HepG2 (cell line): ENCODE measurements at regions not wholly inside any gene's neighbourhood (a gene's known extent, or its start where the extent isn't known, plus 50 kb on each side); places are given as distances from the start of the nearest gene placed in this dataset.

Experiments used
- ATAC-seq: fragments of 200-7000 bp; cut with Tn5 transposase; 3 replicates; pipeline ENCODE4 v1.9.1; 2020; ENCODE audit warnings: mild to moderate bottlenecking, moderate library complexity
- BruUV-seq: library from RNA; stranded (reverse); fragments of 400-500 nt; replicated peaks from 2 replicates; lab custom pipeline; 2021; lab: Mats Ljungman, UMichigan
- CTCF ChIA-PET: fragments of 300-600 bp; formaldehyde crosslinking; extraction: SDS; loops from one replicate; lab custom pipeline; 2021; ENCODE audit warnings: low total read pairs, inconsistent platforms, low intra/inter-chr PET ratio; lab: Yijun Ruan, JAX
- POLR2A ChIA-PET: fragments of 350-600 bp; sonication (Branson Sonifier 250); formaldehyde crosslinking; loops from one replicate; lab custom pipeline; 2020; ENCODE audit warnings: antibody characterized with exemption, inconsistent platforms; lab: Yijun Ruan, JAX
- DNase-seq: peaks from one replicate; pipeline ENCODE4 v3.0.0-alpha.2; 2015; ENCODE audit warnings: low spot score
- FAIRE-seq: peaks from 3 replicates; lab custom pipeline; 2011; peaks lifted over from hg19 to GRCh38; lab: Jason Lieb, UNC
- H2AFZ ChIP-seq: one replicate; pipeline ENCODE4 v1.6.1; 2011; ENCODE audit warnings: low read length, inconsistent platforms
- H3K27ac ChIP-seq: fragments of 300-600 bp; 3 replicates; pipeline ENCODE4 v1.8.0; 2011; ENCODE audit warnings: mixed run types, mild to moderate bottlenecking, mixed read lengths, low read length, inconsistent platforms; ENCODE audit not compliant: insufficient read depth; ENCODE audit errors: extremely low read length
- H3K27me3 ChIP-seq, 2 experiments: fragments of 200-600 bp in 1 of 2; 2 replicates in 1 of 2; 3 replicates in 1 of 2; pipeline versions ENCODE4 v1.6.0 to v1.8.0; 2011; ENCODE audit warnings: low read length in 2 of 2, mild to moderate bottlenecking in 2 of 2, moderate library complexity in 2 of 2, inconsistent platforms in 1 of 2; ENCODE audit not compliant: insufficient read depth in 2 of 2, control insufficient read depth in 1 of 2
- H3K36me3 ChIP-seq, 2 experiments: fragments of 200-600 bp in 1 of 2; replicated peaks in 1 of 2; 2 replicates in 1 of 2; 3 replicates in 1 of 2; pipeline versions ENCODE4 v1.5.1 to v1.8.0; 2011; ENCODE audit warnings: low read length in 2 of 2, inconsistent platforms in 1 of 2; ENCODE audit not compliant: insufficient read depth in 2 of 2, control insufficient read depth in 1 of 2
- H3K4me1 ChIP-seq: 2 replicates; pipeline ENCODE4 v1.5.1; 2012; ENCODE audit warnings: low read length, inconsistent platforms; ENCODE audit not compliant: insufficient read depth
- H3K4me2 ChIP-seq: 2 replicates; pipeline ENCODE4 v1.6.0; 2011; ENCODE audit warnings: low read depth, low read length, inconsistent platforms
- H3K4me3 ChIP-seq, 3 experiments: fragments of 200-600 bp in 1 of 3; sonication (generic), shearing (Covaris generic) in 1 of 3; replicated peaks in 1 of 3; 2 replicates each; pipeline ENCODE4 v1.5.1; 2011 to 2016; ENCODE audit warnings: low read length in 3 of 3, inconsistent platforms in 2 of 3, low read depth in 2 of 3, mild to moderate bottlenecking in 2 of 3, control low read depth in 1 of 3, mixed read lengths in 1 of 3; ENCODE audit not compliant: insufficient read depth in 1 of 3
- H3K79me2 ChIP-seq: one replicate; pipeline ENCODE4 v1.6.1; 2011; ENCODE audit warnings: low read length, inconsistent platforms; ENCODE audit not compliant: insufficient read depth
- H3K9ac ChIP-seq: 2 replicates; pipeline ENCODE4 v1.6.0; 2011; ENCODE audit warnings: mild to moderate bottlenecking, low read depth, low read length, inconsistent platforms; ENCODE audit not compliant: insufficient read depth
- H3K9me3 ChIP-seq: 2 replicates; pipeline ENCODE4 v1.5.1; 2012; ENCODE audit warnings: mild to moderate bottlenecking, low read length
- H4K20me1 ChIP-seq: 2 replicates; pipeline ENCODE4 v1.6.0; 2011; ENCODE audit warnings: inconsistent platforms, mild to moderate bottlenecking, low read length, moderate library complexity; ENCODE audit not compliant: insufficient read depth
- CENPT ChIP-seq: sonication (generic); formaldehyde crosslinking; IDR thresholded peaks from 2 replicates; pipeline ENCODE4 v1.8.0; 2022; ENCODE audit warnings: low read depth, mild to moderate bottlenecking, moderate library complexity, missing genetic modification reagents
- HDAC6 ChIP-seq: fragments of 200-600 bp; sonication (generic); IDR thresholded peaks from 2 replicates; pipeline ENCODE4 v1.7.0; 2017; ENCODE audit warnings: mild to moderate bottlenecking, antibody characterized with exemption, low read length, low read depth
- NPAS2 ChIP-seq: sonication (generic); formaldehyde crosslinking; IDR thresholded peaks from 2 replicates; pipeline ENCODE4 v1.8.0; 2022; ENCODE audit warnings: mild to moderate bottlenecking, missing genetic modification reagents, borderline replicate concordance
- REPIN1 ChIP-seq: sonication (generic); formaldehyde crosslinking; IDR thresholded peaks from 2 replicates; pipeline ENCODE4 v1.8.0; 2022; ENCODE audit warnings: missing genetic modification reagents, low read depth, mild to moderate bottlenecking, borderline replicate concordance
- SNAPC5 ChIP-seq: sonication (generic); formaldehyde crosslinking; IDR thresholded peaks from 2 replicates; pipeline ENCODE4 v1.8.1; 2023; ENCODE audit warnings: mild to moderate bottlenecking, missing genetic modification reagents, borderline replicate concordance
- SRSF4 ChIP-seq: fragments of 200-400 bp; formaldehyde crosslinking; IDR thresholded peaks from one replicate; pipeline ENCODE4 v1.6.1; 2018; ENCODE audit warnings: mild to moderate bottlenecking, low read depth, low read length, moderate library complexity; ENCODE audit not compliant: poor library complexity, severe bottlenecking
- TCF12 ChIP-seq, 2 experiments: fragments of 450-650 bp in 1 of 2; sonication (generic) in 1 of 2; formaldehyde crosslinking in 1 of 2; IDR thresholded peaks; 2 replicates each; pipeline versions ENCODE4 v1.6.1 to v1.8.0; 2017 to 2022; ENCODE audit warnings: antibody characterized with exemption in 1 of 2, mild to moderate bottlenecking in 1 of 2, missing genetic modification reagents in 1 of 2, moderate library complexity in 1 of 2
- ZNF124 ChIP-seq: sonication (generic); formaldehyde crosslinking; IDR thresholded peaks from 2 replicates; pipeline ENCODE4 v1.4.0; 2020; ENCODE audit warnings: missing genetic modification reagents
- ZNF343 ChIP-seq: sonication (generic); formaldehyde crosslinking; IDR thresholded peaks from 2 replicates; pipeline ENCODE4 v1.4.0; 2020; ENCODE audit warnings: mild to moderate bottlenecking, missing genetic modification reagents
- ZNF660 ChIP-seq: sonication (generic); formaldehyde crosslinking; IDR thresholded peaks from 2 replicates; pipeline ENCODE4 v1.5.1; 2020; ENCODE audit warnings: mild to moderate bottlenecking, low read depth, missing genetic modification reagents, borderline replicate concordance
- ZNF777 ChIP-seq: sonication (generic); formaldehyde crosslinking; IDR thresholded peaks from 2 replicates; pipeline ENCODE4 v1.4.0; 2020; ENCODE audit warnings: missing genetic modification reagents
- ZNF790 ChIP-seq: sonication (generic); formaldehyde crosslinking; IDR thresholded peaks from 2 replicates; pipeline ENCODE4 v1.8.0; 2022; ENCODE audit warnings: missing genetic modification reagents, mild to moderate bottlenecking, borderline replicate concordance
- WGBS: methylation state at CpG from one replicate; pipeline ENCODE4 v1.1.6; 2017; ENCODE audit warnings: low lambda C conversion rate; 5-methylcytosine and 5-hydroxymethylcytosine counted together
- in situ Hi-C: cut with HindIII; loops from 2 replicates; pipeline ENCODE4 v1.10.0; 2017; ENCODE audit warnings: low pct_unique_long_range_greater_than_20kb; ENCODE audit not compliant: extremely low pct_ligation_motif_present
- intact Hi-C: fragments of 100-400 bp; cut with micrococcal nuclease; formaldehyde crosslinking; loops from one replicate; pipeline ENCODE4 v1.10.0; 2022; ENCODE audit not compliant: unreplicated experiment
- TF ChIP-seq, protein P1 (sequence below): sonication (generic); formaldehyde crosslinking; IDR thresholded peaks from 2 replicates; pipeline ENCODE4 v1.8.1; 2023; ENCODE audit warnings: missing genetic modification reagents, inconsistent platforms, borderline replicate concordance
- TF ChIP-seq, protein P2 (sequence below): sonication (generic); formaldehyde crosslinking; conservative IDR thresholded peaks from 2 replicates; pipeline ENCODE4 v1.4.0; 2020; ENCODE audit warnings: missing genetic modification reagents
- TF ChIP-seq, protein P3 (sequence below): sonication (generic); formaldehyde crosslinking; IDR thresholded peaks from 2 replicates; pipeline ENCODE4 v1.4.0; 2020; ENCODE audit warnings: missing genetic modification reagents
- TF ChIP-seq, protein P4 (sequence below): sonication (generic); formaldehyde crosslinking; IDR thresholded peaks from 2 replicates; pipeline ENCODE4 v1.8.0; 2022; ENCODE audit warnings: mild to moderate bottlenecking, missing genetic modification reagents, borderline replicate concordance

DNA sequence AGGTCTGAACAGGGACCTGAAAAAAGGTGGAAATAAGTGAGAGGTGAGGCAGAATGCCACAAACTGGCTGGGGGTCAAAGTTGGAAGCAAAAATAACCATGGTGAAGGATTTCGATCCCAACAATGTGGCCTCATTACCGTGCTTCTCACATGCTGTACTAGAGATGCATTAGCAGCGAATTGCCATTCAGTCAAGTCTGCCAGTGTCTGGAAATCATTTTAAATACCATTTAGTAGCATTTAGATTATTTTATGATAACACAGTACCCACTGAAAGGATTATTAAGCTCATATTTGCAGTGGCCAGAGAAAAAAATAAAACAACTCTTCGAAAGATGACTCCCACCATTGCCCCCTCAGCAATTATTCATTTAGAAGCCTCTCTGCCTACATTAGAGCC lies 294.6 kb upstream of the SLC24A2 start:
- H2AFZ ChIP-seq = no peak overlapping the region
- FAIRE-seq = no peak
- in situ Hi-C loops = no loop called here
- no peaks in the 10 kb centered on the region for H3K27me3 ChIP-seq
- no peaks in the 10 kb centered on the region for H3K79me2 ChIP-seq
- H3K4me1 ChIP-seq = no peaks in the 10 kb centered on the region
- H3K9me3 ChIP-seq = no peaks in the 10 kb centered on the region
- no peak for DNase-seq
- intact Hi-C loops = no loop called here
- H4K20me1 ChIP-seq = no peaks in the 10 kb centered on the region
- no peak overlapping the region for H3K27ac ChIP-seq
- H3K4me2 ChIP-seq = no peak overlapping the region
- H3K4me3 ChIP-seq = no peak overlapping the region
- WGBS = 0% methylated on average over 4 of the region's 4 CpGs
- H3K9ac ChIP-seq = no peak overlapping the region
- ATAC-seq = no peak
- no TSS peak for BruUV-seq
- ChIA-PET CTCF (no interaction called here), POLR2A (no interaction called here)
- no peaks in the 10 kb centered on the region for H3K36me3 ChIP-seq
- TF ChIP-seq ZNF790 (CRISPR knock-in tag) = no peak
- TF ChIP-seq, protein P1, sequence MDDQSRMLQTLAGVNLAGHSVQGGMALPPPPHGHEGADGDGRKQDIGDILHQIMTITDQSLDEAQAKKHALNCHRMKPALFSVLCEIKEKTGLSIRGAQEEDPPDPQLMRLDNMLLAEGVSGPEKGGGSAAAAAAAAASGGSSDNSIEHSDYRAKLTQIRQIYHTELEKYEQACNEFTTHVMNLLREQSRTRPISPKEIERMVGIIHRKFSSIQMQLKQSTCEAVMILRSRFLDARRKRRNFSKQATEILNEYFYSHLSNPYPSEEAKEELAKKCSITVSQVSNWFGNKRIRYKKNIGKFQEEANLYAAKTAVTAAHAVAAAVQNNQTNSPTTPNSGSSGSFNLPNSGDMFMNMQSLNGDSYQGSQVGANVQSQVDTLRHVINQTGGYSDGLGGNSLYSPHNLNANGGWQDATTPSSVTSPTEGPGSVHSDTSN = no peak
- no peak for TF ChIP-seq NPAS2 (CRISPR knock-in tag)
- no peak for TF ChIP-seq REPIN1 (CRISPR knock-in tag)
- no peak for TF ChIP-seq TCF12 (IDR thresholded peaks at IDR 0.05)
- TF ChIP-seq TCF12 (CRISPR knock-in tag; IDR thresholded peaks at IDR 0.05) = no peak
- TF ChIP-seq, protein P2, sequence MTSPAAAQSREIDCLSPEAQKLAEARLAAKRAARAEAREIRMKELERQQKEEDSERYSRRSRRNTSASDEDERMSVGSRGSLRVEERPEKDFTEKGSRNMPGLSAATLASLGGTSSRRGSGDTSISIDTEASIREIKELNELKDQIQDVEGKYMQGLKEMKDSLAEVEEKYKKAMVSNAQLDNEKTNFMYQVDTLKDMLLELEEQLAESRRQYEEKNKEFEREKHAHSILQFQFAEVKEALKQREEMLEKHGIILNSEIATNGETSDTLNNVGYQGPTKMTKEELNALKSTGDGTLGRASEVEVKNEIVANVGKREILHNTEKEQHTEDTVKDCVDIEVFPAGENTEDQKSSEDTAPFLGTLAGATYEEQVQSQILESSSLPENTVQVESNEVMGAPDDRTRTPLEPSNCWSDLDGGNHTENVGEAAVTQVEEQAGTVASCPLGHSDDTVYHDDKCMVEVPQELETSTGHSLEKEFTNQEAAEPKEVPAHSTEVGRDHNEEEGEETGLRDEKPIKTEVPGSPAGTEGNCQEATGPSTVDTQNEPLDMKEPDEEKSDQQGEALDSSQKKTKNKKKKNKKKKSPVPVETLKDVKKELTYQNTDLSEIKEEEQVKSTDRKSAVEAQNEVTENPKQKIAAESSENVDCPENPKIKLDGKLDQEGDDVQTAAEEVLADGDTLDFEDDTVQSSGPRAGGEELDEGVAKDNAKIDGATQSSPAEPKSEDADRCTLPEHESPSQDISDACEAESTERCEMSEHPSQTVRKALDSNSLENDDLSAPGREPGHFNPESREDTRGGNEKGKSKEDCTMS = no peak
- no peak for TF ChIP-seq SNAPC5 (CRISPR knock-in tag)
- TF ChIP-seq, protein P3, sequence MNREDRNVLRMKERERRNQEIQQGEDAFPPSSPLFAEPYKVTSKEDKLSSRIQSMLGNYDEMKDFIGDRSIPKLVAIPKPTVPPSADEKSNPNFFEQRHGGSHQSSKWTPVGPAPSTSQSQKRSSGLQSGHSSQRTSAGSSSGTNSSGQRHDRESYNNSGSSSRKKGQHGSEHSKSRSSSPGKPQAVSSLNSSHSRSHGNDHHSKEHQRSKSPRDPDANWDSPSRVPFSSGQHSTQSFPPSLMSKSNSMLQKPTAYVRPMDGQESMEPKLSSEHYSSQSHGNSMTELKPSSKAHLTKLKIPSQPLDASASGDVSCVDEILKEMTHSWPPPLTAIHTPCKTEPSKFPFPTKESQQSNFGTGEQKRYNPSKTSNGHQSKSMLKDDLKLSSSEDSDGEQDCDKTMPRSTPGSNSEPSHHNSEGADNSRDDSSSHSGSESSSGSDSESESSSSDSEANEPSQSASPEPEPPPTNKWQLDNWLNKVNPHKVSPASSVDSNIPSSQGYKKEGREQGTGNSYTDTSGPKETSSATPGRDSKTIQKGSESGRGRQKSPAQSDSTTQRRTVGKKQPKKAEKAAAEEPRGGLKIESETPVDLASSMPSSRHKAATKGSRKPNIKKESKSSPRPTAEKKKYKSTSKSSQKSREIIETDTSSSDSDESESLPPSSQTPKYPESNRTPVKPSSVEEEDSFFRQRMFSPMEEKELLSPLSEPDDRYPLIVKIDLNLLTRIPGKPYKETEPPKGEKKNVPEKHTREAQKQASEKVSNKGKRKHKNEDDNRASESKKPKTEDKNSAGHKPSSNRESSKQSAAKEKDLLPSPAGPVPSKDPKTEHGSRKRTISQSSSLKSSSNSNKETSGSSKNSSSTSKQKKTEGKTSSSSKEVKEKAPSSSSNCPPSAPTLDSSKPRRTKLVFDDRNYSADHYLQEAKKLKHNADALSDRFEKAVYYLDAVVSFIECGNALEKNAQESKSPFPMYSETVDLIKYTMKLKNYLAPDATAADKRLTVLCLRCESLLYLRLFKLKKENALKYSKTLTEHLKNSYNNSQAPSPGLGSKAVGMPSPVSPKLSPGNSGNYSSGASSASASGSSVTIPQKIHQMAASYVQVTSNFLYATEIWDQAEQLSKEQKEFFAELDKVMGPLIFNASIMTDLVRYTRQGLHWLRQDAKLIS (CRISPR knock-in tag) = no peak
- TF ChIP-seq SRSF4 = no peak
- TF ChIP-seq CENPT (CRISPR knock-in tag) = no peak
- TF ChIP-seq, protein P4, sequence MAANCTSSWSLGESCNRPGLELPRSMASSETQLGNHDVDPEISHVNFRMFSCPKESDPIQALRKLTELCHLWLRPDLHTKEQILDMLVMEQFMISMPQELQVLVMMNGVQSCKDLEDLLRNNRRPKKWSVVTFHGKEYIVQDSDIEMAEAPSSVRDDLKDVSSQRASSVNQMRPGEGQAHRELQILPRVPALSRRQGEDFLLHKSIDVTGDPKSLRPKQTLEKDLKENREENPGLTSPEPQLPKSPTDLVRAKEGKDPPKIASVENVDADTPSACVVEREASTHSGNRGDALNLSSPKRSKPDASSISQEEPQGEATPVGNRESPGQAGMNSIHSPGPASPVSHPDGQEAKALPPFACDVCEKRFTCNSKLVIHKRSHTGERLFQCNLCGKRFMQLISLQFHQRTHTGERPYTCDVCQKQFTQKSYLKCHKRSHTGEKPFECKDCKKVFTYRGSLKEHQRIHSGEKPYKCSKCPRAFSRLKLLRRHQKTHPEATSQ (CRISPR knock-in tag) = no peak
- TF ChIP-seq HDAC6 = no peak
- TF ChIP-seq ZNF777 (CRISPR knock-in tag) = no peak
- TF ChIP-seq ZNF343 (CRISPR knock-in tag) = no peak
- TF ChIP-seq ZNF660 (CRISPR knock-in tag) = no peak
- TF ChIP-seq ZNF124 = no peak
